CD4-positive, alpha-beta T cell treated with Interferon gamma for 1 hour (primary cell): ENCODE measurements at regions not wholly inside any gene's neighbourhood (a gene's known extent, or its start where the extent isn't known, plus 50 kb on each side); places are given as distances from the start of the nearest gene placed in this dataset.

Experiments used
- DNase-seq: peaks from one replicate; pipeline ENCODE4 v3.0.0-alpha.2; 2020

DNA sequence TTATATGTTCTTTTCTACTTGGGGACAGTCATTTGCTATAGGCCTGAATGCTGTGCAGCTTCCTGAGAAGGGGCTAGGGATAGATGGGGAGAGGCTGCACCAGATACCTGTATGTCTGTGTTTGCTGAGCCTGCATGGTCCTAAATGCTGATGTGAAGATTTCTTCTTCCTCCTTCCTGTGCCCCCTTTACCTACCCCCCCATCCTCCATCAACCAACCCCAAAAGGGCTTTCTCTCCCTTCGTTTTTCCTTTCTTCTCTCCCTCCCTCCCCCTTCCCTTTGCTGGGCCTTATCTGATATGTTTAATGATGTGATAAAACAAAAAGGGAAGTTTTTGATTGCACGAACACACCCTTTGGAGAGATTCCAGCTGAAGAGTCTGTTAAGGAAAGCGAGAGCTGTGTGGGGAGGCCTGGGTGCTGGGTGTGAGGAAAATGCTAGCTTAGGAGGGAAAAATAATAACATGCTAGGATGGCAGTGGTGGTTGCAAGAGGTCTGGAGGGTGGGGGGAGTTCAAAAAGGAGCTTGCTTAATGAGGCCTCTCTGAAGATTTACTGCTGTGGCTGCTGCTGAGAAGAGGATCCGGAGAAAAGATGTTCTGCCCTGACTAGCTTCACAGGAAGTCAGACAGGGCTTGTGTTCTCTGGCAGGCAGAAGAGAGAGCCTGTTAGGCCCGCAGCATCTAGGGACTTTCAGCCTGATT, 101.8 kb downstream of the SAMD9 start:
- DNase-seq, result no peak

DNA sequence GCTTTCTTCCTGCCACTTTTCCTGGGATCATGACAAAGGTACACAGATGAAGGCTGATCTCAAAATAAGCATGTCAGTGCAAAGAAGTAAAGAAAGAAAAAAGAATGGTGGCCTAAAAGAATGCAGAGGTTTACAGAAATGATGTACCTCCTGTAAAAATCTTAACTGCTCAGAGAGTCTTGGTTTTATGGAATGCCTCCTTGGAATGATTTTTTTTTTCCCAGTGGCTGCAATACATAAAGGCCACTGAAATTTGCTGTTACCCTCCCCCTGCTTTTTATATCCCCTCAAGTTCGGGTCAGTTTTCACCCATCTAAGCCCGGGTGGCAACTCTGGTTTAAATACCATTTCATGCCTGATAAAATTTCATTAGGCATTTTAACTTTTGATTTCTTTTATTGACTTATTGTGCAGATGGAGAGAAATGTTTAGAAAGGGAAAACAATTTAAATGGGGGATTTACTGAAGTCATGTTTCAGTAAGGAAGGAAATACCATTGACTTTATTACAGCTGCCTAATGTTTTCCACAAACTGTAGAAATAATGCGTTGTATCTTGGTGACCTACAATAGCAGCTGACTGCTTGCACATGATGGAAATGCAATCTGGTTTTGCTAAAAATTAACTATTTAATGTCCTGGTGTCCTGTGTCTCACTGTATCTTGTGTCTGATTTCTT, 102.5 kb downstream of the SAMD9 start:
- DNase-seq, result no peak

DNA sequence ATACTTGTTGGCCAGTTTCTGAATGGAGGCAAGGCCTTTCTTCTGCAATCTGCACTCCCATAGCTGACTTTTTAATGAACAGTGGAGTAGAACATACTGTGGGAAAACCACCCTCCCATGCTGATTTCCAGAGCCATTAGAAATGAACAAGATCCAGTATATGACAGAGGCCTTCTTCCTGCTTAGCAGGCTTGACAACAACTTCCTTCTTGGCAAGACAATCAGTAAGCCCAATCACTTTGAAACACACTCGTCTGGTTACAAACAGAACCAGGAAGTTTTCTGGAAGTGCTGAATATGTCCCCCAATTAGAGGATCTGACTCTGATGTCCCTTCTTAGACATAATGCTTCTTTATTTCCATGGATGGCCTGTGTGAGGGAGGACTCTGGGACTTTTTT, 103.4 kb downstream of the SAMD9 start:
- DNase-seq, result no peak

GRCh38 chr7:93013446-93014061, 104.2 kb downstream of the SAMD9 start:
- DNase-seq, result no peak

GRCh38 chr7:93011351-93012294, 106.2 kb downstream of the SAMD9 start:
- DNase-seq, result no peak

DNA sequence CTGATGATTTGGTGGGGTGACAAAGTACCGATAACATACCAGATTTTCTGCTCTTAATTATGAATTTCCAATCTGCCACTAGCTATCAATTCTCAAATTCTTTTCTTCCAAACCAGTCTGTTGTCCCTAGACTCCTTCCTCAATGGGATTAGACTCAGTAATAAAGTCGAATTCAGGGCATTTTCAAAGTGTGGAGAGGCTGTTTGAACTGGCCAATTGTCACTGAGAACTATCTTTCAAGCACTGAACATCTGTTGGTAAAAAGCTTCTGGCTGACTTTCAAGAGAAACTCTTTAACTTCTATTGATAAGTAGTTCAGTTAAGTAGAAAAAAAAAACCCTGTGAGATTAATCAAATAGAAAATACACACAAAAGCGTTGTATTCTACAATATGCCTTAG, 108.9 kb downstream of the SAMD9 start:
- no peak for DNase-seq

DNA sequence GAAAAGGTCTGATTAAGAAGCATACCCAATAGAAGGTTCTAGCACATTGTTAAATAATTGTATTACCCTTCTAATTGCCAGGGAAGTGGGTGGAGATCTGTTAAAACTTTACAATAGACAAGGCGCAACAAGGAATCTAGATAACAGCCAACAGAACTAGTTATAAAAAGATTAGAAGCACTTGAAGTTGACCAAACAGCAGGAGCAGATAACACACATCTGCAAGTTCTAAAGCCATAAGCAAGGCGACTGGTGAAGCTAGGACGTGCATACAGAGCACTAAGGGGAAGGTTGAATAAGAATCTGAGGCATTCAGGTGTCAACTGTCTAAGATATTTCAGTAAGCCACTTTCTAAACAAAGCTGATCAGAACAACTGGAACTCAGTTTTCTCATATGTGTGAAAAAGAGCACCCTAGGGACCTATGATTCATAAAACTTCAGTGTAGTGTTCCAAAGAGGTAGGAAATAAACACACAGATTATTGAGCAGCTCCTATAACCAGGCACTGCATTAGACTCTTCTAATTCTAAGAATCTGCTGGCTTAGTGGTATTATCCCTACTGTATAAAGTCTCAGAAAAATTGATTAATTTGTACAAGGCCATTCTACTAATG, 111.2 kb downstream of the SAMD9 start:
- no peak for DNase-seq

DNA sequence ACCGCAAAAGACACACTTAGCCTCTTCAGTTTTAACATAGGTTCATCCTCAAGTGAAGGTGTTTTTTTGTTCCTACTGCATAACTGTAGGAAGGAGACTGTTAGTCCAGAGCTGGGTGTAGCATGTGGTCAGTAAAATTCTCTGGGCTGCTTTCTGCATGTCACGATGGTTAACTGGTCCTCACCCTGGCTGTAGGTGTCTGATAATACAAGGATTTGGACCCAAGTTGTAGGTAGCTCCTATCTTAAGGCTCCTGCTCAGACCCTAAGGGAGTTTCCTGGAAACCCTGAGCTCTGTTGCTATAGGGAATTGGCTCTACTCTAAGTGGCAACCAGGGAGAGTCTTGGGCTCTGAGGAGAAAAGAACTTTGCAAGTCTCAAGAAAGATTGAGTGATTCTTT, 112.9 kb downstream of the SAMD9 start:
- no peak for DNase-seq

DNA sequence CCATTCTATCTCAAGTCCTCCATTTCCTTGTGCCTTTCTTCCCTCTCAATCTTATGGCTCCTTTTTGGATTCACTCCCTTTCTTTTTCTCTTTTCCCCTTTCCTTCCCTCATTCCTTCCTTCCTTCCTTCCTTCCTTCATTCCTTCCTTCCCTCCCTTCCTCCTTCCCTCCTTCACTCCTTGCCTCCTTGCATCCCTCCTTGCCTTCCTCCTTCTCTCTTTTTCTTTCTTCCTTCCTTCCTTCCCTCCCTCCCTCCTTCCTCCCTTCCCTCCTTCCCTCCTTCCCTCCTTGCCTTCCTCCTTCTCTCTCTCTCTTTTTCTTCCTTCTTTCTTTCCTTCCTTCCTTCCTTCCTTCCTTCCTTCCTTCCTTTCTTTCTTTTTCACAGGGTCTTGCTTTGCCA, 120.1 kb downstream of the SAMD9 start:
- no peak for DNase-seq

- no peak for DNase-seq
Measured at GRCh38 chr7:92997152-92997551, 120.6 kb downstream of the SAMD9 start.

DNA sequence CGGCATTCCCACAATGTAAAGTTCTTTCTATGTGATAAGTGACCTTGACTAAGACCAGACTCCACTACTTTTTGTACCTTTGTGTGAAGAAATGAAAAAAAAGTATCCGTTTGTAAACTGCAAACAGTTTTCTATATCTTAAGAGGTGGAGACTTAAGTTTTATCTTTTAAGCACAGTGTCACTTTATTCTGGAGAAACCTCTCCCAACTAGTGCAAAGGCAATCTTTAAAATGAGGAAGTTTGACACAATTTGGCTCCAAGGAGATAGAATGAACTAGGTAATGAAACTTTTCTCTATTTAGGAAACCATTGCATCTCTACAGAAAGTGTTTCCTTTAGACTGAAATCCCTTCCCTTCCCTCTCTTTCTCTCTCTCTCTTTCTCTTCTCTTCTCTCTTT, 122.9 kb downstream of the SAMD9 start:
- no peak for DNase-seq

- DNase-seq, result no peak
Measured at GRCh38 chr7:92992932-92993331, 124.8 kb downstream of the SAMD9 start.

DNA sequence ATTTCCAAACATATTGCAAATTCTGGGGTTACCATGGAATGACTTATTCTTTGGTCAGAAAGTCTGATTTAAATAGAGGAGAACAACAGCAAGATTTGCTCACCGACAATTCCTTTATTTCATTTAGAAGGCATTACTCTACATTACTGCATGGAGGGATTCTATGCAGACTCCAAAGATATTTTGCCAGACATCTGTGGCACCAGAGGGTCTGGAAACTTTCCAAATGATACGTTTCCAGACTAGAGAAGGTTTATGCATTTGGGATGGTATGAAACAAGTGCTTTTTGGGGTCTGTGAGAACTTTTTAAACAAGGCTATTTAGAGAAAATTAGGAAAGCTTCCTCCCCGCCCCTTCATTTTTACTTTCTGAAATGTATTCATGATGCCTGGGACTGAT, 125.3 kb downstream of the SAMD9 start:
- no peak for DNase-seq

DNA sequence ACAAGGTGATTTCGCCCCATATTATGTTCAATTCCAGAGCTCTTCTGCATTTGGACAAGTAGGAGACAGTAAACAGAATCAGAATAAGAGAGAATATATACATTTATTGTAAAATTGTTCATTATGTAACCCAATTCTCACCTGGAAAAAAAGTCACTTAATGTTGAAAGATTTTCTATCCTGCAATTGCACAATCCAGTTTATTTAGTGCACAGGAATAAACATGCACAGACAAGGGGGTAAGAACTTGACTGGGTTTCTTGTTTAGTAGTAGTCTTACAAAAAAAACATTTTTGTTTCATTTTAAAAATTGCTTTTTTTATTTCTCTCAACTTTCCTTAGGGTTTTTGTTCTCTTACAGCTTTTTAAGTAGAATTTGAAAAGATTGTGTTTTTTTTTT, 126.6 kb downstream of the SAMD9 start:
- no peak for DNase-seq

DNA sequence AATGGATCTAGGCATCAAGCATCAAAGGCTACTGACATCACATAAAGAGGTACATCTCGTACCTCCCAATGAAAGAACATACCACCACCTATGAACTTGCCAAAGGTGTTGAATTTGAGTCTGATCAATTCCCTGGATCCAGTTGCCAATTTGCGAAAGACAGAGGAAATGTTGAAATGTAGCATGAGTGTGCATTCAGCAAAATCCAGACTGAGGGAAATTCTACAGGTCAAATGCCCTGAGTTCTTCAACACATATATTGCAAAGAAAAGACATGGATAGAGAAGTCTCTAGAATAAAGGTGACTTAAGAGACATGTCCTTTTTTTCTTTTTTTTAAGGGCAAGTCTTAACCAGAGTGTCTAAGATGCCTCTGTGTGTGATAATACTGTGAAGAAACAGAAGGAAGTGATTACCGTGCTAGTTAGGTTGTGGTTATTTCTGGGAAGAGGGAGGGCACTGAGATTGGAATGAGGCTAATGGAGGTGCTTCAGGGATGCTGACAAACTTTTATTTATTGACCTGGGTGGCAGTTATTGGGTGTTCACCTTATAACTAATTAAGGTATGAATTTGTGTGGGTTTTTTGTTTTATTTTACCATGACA, 128.7 kb downstream of the SAMD9 start:
- DNase-seq, result no peak

- DNase-seq, result no peak
Measured at GRCh38 chr7:92988051-92988450, 129.7 kb downstream of the SAMD9 start.

DNA sequence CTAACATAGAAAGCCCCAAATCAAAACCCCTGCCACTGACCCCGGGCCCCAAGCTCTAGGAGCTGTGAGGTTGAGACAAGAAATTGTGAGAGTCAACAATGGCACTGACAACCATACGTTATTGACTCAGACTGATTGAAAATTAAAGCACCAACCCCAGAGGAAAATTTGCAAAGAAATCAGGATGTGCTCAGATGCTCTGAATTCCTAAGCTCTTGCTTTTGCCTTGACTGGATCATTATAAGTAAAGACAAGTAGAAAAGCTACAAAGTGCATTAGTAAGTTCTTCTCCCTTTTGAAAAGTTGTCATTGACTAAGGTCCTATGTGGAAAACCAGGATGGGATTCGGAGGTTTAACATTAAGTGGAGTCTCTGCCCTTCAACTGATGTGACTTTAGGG, 130.2 kb downstream of the SAMD9 start:
- no peak for DNase-seq

GRCh38 chr7:92987095-92987494, 130.7 kb downstream of the SAMD9 start:
- DNase-seq, result no peak

DNA sequence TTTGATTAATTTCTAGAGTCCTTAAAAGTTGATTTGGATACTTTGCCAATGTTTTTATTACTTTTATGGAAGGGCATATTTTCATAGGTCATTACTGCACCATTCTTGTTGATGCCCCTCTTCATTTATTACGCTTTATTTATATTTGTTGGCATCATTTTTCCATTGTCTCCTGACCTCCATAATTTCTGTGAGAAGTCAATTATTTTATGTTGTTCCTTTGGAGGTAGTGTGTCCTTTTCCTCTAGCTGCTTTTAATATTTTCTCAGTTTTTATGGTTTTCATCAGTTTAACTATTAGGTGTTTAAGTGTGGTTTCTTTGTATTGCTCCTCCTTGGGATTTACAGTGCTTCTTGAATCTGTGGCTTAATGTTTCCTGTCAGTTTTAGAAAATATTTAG, 134.9 kb downstream of the SAMD9 start:
- DNase-seq, result no peak

DNA sequence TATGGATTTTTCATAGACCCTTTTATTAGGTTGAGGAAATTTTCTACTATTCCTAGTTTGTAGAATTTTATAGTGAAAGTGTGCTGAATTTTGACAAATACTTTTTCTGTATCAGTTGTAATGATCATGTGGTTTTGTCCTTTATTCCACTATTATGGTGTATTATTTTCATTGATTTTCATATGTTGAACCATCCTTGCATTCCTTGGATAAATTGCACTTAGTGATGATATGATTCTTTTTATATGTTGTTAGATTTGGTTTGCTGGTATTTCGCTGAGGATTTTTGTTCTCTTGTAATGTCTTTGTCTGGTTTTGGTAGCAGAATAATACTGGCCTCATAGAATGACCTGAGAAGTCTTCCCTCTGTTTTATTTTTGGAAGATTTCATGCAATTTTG, 140.6 kb upstream of the CDK6 start:
- DNase-seq, result no peak

DNA sequence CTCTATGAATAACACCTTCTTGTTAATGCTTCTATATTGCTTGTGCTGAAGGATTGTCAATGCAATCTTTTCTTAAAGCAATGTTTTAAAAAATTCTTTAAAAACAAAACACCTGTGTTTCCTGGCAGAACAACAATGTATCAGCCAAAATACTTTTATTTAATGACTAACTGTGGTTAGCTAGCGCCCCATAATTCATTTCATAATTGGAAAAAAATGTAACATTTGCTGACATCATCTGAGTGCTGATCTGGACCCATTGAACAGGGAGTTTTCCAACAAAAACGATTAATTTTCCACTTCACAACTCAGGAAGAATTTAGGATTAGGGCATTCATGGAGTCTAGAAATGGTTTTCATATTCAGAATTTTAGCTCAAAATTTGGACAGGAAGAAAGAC, 137.6 kb upstream of the CDK6 start:
- no peak for DNase-seq

DNA sequence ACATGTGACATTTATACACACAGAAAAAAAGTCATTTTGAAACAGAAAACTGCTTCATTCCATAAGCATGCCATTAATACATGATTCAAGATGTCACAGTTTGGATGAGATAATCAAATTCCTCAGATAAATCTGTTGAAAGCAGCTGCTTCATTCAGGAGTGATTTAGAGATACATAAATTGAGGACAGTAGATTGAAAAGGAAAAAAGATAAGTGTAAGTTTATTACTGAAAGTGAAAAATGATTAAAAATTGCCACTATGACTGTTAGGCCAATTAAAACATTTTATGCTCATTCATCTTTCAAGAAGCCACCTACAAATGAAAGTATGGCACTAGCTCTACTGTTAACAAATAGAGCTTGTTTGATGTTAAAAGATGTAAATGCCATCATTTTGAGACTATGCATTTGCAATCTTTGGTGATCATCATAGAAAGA, 136.9 kb upstream of the CDK6 start:
- no peak for DNase-seq
